Left lobe of liver (tissue), 2 donors: ENCODE measurements at regions not wholly inside any gene's neighbourhood (a gene's known extent, or its start where the extent isn't known, plus 50 kb on each side); places are given as distances from the start of the nearest gene placed in this dataset.

Source experiments
- ATAC-seq: fragments of 200-7000 bp; cut with Tn5 transposase; one replicate; pipeline ENCODE4 v1.9.1; 2020; ENCODE audit warnings: mild to moderate bottlenecking, moderate library complexity
- DNase-seq: peaks from one replicate; pipeline ENCODE4 v3.0.0-alpha.2; 2020; ENCODE audit warnings: low spot score
- donor health status: DM: no; HTN: no; CAD: no; lungs with moderate emphysema.
- donor health status: DM: no; HTN: yes; CAD: no.

GRCh38 chr2:37471104-37471503 is 126.7 kb downstream of the QPCT start:
- ATAC-seq (no peak), DNase-seq (no peak)

DNA sequence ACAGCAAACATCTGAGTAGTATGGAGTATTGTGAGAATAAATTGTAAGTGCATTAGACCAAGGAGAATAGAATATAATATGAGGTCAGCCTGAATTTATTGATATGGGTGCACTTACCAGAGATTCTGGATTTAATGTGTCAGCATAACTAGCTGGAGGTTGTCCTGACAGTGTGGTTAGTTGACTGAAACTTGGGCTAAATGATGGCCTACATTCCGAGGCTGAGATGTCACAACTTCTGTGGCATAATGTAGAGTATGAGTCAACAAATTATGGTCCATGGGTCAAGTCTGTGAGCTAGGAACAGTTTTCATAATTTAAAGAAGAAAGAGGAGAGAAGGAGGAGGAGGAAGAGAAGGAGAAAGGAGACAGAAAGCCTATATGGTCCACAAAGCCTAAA is 127.6 kb downstream of the QPCT start:
- no peak for DNase-seq
- peak; percentile 17 for ATAC-seq

- peak; percentile 51 for DNase-seq
- peak; percentile 75 for ATAC-seq
Observed at GRCh38 chr2:37472959-37473358, 128.5 kb downstream of the QPCT start.

- DNase-seq (no peak), ATAC-seq (peak; percentile 64)
Observed at GRCh38 chr2:37476411-37476810, 132.0 kb downstream of the QPCT start.

- DNase-seq = no peak
Observed at GRCh38 chr2:37477921-37478320, 133.5 kb downstream of the QPCT start.

DNA sequence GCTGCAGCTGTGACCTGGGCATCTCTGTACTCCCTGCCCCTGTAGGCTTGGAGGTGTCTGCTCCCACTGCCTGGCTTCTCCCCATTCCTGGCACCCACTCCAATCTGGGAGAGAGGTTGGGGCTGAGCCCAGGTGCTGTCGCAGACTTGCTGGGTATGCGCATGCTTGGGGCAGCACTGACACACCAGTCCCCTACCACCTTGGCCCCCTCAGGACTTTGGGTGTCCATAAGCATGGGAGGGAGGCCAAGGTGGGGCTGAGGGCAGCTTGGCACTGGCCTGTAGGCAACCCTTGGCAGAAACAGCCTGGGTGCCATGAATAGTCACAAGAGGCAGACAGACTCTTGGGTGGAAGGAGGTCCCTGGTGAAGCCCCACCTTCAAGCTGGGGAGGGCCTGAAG is 136.8 kb downstream of the QPCT start:
- ATAC-seq (no peak), DNase-seq (no peak)

More at GRCh38 chr2:37477921-37478320, 133.5 kb downstream of the QPCT start:
- no peak for ATAC-seq

- no peak for ATAC-seq
- DNase-seq = no peak
Observed at GRCh38 chr2:37489041-37489456, 144.6 kb downstream of the QPCT start.

GRCh38 chr2:37489536-37489935 is 145.1 kb downstream of the QPCT start:
- ATAC-seq (no peak), DNase-seq (no peak)

- no peak for ATAC-seq
- no peak for DNase-seq
Observed at GRCh38 chr2:37493425-37493824, 149.0 kb downstream of the QPCT start.

DNA sequence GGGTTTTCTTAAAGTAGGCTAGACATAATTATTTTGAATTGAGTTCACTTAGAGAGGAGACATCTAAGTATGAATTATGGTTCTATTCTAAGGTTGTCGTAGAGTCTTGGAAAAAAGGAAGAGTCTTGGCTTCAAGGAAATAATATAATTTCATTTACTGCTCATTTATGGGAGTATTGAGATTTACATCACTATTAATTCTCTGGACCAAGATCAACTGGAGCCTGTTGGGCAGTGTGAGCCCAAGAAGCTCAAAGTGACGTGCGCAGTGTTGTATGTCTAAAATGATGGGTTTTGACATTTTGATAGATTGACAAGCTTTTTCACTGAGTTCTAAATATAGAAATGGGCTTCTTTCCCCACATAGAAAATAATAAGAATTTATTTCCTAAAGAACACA is 154.7 kb downstream of the QPCT start:
- ATAC-seq = no peak

GRCh38 chr2:37500031-37500430 is 155.6 kb downstream of the QPCT start:
- no peak for DNase-seq
- ATAC-seq = no peak

More for the DNA sequence above, 154.7 kb downstream of the QPCT start:
- no peak for DNase-seq

DNA sequence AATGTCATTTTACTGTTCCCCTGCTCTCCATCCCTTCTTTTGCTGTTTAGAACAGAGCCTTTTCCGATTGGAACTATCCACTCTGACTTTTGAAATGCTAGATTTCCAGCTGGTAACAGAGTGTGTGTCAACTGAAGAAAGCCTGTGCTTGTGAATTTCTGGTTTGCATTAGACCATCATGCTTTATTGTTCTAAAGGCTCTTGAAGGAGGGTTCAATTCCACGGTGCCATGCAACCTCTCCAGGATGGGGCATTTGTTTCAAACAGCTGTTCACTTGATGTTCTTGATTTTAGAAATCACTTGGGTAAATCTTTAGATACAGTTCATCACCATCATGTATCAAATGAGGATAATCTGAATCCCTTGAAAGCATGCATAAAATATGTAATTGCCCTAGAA is 156.7 kb downstream of the QPCT start:
- ATAC-seq = no peak
- no peak for DNase-seq

DNA sequence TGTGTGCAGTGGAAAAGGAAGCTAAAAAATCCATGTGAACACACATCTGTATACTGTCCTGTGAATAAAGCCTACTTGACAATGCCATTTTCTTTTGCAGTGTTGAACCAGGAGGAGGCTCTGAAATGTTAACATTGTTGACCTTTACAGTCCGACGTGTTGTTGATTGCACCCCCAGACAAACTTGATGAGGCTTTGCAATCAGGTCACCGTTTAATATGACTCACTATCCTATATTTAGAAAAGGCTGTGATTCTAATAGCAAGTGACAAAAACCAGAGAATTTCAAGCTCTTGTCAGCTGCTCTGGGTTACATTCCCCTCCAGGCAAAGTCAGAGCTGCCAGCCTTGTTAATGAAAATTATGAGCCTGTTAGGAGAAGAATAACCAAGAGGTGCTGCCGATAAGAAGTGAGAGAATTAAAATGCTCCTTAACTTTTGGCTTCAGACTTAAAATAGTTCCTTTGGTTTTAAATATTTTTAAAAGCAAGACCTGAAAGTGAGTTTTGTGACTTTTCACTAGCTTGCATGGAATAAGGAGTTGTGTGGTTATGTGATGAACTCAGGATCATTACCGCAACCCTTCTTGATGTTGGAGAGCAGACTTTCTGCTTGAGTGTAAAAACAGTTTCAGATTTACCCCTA is 162.1 kb downstream of the QPCT start:
- no peak for ATAC-seq

DNA sequence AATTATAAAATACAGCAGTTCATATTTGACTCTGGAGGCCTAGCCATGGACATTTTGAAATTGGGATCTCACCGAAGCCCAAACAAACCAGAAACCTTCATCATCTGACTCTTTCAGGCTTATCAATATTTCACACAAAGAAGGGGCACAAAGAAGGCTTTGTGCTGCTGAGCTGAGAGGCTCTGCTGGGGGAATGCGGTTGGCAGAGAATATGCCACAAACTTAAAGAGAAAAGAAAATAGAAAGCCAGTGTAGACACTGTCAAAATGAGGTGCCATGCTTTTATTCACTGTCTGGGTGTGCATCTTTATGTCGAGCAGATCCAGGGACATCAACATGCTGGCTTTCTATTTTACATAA is 162.6 kb downstream of the QPCT start:
- ATAC-seq = no peak
- DNase-seq = no peak

More for the DNA sequence above, 162.1 kb downstream of the QPCT start:
- DNase-seq = no peak

DNA sequence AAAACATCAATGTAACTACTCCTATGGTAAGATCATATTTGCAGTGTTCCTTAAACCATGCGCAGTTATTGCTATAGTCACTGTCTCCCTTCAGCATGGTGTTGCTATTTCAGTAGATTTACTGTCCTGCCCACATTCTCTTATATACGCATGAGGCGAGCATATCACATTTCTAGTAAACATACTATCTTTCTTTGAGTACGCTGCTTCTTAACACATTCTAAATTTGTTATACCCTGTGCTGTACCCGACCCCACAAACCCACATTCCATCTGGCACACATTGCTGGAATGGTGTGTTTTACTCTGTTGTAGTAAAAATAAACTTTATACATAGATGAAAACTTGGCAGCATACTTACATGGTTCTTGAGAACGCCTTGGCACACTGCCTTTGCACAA is 163.3 kb downstream of the QPCT start:
- DNase-seq = no peak
- ATAC-seq = no peak

GRCh38 chr2:37512971-37513370 is 158.5 kb downstream of the CDC42EP3 start:
- DNase-seq (no peak), ATAC-seq (no peak)

DNA sequence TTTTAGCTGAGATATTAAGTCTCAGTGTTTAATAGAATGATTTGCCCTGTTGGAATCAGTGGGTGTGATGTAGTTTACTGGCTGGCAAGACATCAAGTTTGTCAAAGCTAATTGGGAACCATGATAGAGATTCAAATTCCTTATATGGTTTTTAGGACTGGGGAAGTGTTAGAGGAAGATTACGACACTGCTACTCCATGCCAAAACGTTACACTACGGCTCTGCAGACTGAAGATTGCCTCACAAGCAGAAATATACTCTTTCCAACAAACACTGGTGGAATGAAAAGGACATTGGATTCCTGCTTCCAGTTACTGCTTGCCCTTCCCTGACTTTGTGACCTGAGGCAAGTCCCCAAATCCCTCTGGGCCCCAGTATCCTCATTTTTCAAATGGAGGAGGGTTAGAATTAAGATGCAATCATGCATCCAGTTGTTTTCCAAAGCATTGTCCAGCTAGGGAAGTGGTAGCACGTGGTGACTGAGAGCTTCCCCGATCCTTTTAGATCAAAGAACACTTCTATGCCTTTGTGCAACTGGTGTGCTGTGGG is 147.6 kb downstream of the CDC42EP3 start:
- DNase-seq = peak; percentile 61

DNA sequence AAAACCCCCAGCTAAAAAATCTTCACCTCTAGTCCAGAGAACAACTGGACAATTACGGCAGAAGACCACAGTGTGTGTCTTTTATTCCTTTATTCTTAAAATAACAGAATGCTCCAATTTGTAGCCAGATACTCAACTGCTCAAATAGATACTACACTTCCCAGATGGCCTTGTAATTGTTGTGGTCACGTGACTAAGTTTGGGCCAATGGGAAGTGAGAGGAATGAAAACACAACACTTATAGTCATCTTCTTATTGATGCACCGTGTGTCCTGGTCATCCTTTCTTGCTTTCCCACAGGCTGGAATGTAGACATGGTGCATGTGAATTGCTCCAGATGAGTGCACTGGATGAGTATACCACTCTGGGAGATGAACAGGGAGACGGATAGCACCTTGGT is 145.1 kb downstream of the CDC42EP3 start:
- ATAC-seq (no peak), DNase-seq (no peak)

More for the DNA sequence above, 147.6 kb downstream of the CDC42EP3 start:
- ATAC-seq = peak; percentile 94

GRCh38 chr2:37526856-37527255 is 144.6 kb downstream of the CDC42EP3 start:
- DNase-seq (no peak), ATAC-seq (no peak)

- ATAC-seq = no peak
- no peak for DNase-seq
Observed at GRCh38 chr2:37527361-37527760, 144.1 kb downstream of the CDC42EP3 start.

- DNase-seq (no peak), ATAC-seq (peak; percentile 34)
Observed at GRCh38 chr2:37529830-37530415, 141.5 kb downstream of the CDC42EP3 start.

DNA sequence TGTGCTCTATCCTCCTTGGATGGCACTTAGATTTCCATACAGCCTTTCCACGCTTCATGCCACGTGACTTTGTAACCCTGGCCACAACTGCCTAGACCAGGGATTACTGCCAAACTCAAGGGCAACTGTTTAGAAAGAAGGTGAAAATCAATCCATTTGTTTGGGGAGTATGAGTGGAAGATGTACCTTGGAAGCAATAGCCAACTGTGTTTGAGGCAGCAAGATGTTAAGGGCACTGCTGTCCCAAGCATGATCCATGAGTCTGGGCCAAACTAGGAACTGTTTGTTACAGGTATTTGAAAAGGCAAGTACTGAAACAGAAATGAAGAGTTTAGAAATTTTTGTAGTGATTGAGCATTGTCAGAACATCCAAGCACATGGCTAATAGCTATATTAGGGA is 138.9 kb downstream of the CDC42EP3 start:
- ATAC-seq = peak; percentile 65

GRCh38 chr2:37537316-37537715 is 134.1 kb downstream of the CDC42EP3 start:
- DNase-seq = no peak
- no peak for ATAC-seq

More for the DNA sequence above, 138.9 kb downstream of the CDC42EP3 start:
- DNase-seq = no peak
